Anterior cingulate cortex (tissue), 58 donors: ENCODE measurements at regions not wholly inside any gene's neighbourhood (a gene's known extent, or its start where the extent isn't known, plus 50 kb on each side); places are given as distances from the start of the nearest gene placed in this dataset.

ENCODE experiments used
- DNase-seq, 58 donors: peaks; one replicate each; lab custom pipeline; 2025; lab: John Stamatoyannopoulos, UW

DNA sequence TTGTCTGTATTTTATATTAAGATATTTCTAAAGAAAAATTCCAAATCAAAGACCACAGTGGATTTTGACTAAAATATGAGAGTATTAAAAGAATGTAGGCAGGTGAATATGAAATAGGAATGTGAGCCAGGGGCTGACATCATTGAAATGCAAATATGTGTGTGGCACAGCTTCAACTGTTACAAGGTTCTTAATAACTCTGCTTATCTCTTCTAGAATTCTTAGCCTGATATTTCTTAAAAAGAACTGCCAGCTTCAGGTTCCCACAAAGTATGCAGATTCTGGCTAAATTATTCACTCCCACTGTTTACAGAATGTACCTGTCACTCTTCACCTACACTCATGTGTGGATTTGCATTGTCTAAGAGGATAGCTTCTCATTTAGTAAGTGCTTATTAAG lies 274.4 kb downstream of the DIRAS2 start:
- DNase-seq: no peak

- no peak for DNase-seq
Measured at GRCh38 chr9:90368928-90369327, 273.7 kb downstream of the DIRAS2 start.

GRCh38 chr9:90379771-90380170 lies 262.9 kb downstream of the DIRAS2 start:
- DNase-seq: no peak

- DNase-seq: no peak
Measured at GRCh38 chr9:90385146-90385545, 257.5 kb downstream of the DIRAS2 start.

DNA sequence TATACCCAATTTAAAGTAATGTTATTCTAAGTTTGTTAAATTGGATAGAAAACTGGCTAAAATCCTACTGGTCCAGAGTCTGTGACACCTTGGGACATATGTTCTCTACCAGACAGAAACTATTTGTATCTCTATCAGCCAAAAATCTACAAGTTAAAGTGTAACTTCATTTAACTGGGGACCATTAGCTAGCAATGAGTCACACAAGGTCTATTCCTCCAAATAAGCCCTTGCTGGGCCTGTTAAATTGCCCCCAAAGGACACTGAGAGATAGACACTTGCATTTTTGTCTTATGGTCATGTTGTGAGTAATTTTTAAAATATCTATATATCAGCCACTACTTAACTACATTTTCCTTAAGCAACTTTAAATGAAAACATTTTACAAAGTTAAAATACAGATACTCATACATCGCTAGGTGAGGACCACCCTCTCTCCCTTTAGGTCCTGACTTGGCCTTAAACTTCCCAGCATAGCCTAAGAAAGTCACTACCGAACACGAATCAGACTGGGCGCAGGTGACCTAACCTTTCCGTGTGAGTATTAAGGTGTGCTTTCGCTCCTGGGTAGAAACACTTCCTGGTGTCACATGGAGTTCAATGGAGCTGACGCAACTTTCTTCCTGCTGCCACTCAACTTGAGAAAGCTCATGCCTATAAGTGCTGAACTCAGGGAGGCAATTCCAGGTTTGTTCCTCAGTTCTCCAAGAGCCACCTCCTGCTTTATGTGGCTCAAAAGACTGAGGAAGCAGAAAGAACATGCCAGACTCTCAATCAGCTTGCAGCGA lies 249.1 kb downstream of the DIRAS2 start:
- DNase-seq: no peak

DNA sequence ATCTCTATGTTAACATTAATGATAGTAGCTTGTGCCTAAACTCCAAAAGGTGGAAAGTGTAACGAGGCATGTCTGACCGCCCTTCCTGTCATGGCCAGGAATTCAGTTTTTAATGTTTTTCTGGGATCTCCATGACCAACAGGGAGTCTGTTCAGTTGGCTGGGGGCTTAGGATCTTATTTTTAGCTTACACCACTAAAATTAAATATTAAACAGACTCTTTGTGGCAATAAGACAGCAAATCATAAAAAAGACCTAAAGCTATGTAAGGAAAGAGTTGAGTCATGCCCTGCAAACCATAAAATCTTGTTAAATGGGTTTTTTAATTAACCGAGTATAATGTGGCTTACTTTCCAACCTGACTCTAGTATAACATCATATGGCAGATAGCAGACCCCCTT lies 247.8 kb downstream of the DIRAS2 start:
- no peak for DNase-seq

- DNase-seq: no peak
Measured at GRCh38 chr9:90400091-90400490, 242.5 kb downstream of the DIRAS2 start.

- DNase-seq: no peak
Measured at GRCh38 chr9:90408659-90409058, 234.0 kb downstream of the DIRAS2 start.

DNA sequence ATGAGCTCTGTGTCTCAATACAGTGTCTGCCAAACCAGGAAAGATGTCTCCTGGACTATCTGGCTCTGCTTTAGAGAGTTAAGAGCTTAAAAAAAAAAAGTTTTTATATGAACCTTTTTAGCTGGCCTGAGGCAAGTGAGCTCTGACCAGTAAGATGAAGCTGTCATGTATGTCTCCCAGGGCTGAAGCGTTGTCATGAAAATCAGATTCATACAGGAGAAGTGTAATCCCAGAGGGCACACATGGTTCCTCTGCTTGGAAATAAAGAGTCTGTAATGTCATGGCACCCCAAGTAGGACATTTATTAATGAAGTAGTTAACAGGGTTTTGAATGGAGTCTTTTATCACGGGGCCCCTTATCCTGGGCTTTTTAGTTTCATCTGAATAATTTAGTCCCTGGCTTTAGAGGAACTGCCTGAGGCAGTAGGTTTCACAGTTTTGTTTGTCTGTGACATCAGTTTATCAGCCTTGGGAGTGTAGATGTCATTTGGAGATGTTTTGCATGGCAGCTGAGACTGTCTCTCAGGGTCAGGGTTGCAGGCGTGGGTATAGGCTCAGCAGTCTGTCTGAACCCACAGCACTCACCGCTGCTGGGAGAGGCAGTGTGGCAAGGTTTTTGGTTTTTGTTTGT lies 223.3 kb downstream of the DIRAS2 start:
- no peak for DNase-seq

DNA sequence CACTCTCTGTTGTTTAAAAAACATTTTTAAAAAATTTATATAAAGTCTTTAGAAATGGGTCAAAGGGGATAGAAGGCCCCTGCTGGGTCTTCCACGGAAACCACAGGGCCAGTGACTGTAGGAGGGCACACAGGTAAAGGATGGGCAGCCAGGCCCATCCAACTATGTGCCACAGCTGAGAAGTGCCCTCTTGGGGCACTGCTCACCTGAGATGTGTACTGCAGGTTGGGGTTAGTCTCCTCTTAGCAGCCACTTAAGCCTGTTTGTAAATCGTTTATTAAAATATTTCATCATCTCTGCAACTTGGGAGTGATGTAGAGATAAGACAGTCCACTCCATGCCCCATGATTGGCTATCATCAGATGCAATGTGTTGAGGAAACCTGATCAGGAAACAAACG lies 222.4 kb downstream of the DIRAS2 start:
- DNase-seq: no peak

GRCh38 chr9:90420768-90421513 lies 221.7 kb downstream of the DIRAS2 start:
- DNase-seq: no peak

DNA sequence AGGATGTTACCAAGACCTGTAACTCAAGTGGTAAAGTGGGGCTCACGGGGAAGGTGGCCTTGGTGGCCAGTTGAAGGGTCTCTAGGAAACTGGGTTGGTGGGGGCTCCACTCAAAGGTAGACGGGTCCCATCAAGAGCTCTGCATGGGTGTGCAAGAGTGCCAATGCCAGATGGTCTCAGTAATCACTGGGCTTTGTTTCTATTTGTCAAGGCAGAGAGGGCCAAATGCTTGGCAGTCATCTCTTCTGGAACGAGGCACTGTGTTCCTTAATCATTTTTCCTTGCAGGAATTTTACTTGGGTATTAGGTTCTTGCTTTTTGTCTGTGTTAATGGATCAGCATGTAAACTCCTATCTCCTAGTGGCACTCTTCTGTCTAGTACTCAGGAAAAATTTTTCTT lies 220.8 kb downstream of the DIRAS2 start:
- DNase-seq: no peak

DNA sequence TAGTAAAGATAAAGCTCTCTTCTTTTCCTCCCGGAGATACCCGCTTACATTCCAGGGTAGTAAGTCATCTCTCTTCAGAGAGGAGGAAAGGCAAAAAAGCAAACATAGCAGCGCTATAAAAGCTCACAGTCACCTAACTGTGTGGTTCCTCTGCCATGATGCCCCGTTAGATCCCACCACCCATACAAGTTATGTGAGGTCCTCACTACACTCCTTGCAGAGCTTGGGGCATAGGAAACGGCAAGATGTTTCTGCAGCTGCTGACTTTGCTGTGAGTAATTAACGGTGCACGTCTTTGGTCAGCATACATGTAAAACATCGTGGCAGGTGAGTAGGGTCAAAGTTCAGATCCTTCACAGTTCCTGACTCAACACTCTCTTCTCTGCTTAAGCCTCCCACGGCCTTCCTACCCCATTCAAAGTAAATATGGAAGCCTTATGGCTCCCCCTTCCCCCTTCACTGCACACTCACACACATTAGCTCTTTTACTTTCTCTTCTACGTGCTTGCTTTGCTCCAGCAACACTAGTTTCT lies 218.9 kb downstream of the DIRAS2 start:
- DNase-seq: no peak

GRCh38 chr9:90428517-90428916 lies 214.1 kb downstream of the DIRAS2 start:
- no peak for DNase-seq

- DNase-seq: no peak
Measured at GRCh38 chr9:90432951-90433350, 209.7 kb downstream of the DIRAS2 start.

GRCh38 chr9:90433398-90433941 lies 209.2 kb downstream of the DIRAS2 start:
- peak in 1 of 58 donors; percentile 26 for DNase-seq

DNA sequence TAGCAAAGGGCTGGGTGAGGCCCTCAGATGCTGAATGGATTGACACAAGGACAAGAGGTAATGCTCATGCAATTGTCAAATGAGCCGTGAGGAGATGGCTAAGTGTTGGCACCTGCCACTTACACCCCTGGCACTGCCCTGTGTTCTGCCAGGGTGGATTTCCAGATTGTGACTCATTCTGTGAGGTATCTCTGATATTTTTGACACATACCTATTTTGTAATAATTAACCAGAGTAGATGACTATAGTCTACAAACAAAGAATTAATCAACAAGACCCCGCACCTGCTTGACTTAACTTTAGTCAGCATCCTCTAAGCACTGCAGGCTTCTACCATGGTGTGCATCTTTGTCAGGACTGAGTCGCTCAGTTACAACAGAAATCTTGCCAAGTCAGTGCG lies 200.8 kb downstream of the DIRAS2 start:
- no peak for DNase-seq

DNA sequence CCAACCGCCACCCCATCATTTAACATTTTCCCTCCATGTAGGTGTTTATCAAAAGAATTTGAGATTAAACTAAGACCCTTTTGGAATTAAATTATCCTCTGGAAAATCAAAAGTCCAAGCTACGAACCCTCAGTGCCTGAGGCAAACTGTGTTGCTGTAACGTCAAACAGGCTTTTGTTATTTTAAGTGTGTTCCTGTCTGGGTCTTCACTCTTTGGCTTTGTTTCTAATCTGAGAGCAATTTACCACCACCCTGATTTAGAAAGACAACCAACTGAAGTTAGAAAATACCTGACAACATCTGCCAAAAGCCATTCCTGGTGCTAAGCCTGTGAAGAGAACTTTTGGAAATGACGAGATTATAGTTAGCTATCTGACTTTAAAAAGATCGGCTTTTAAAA lies 199.9 kb downstream of the DIRAS2 start:
- DNase-seq: no peak

DNA sequence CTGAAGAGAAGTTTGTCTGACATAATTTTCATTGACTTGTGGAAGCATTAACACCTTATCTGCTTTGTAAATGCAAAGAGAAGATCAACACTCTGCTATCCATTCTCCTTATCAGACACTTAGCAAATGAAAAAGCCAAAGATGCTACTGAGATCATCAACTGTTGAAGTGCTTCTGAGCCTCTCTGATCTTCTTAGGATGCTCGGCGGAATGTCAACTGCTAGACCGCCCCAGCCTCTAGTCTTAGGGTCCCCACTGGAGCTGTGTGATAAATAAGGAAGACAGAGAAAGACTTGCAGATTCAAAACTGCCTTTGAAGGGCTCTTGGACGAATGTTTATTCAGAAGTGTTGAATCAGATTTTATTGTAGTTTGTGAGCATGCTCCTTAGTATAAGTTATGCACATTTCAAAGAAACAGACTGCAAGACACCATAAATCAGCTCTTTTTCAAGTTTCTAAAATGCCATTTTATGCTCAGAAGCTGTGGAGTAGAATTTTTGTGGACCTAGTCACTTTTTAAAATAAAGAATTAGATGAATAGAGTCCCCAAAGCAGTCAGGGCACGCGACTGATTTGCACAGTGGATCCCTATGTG lies 197.9 kb downstream of the DIRAS2 start:
- DNase-seq: no peak

- no peak for DNase-seq
Measured at GRCh38 chr9:90445391-90445790, 197.2 kb downstream of the DIRAS2 start.
